Muscle layer of colon (tissue), 2 donors: ENCODE measurements at regions not wholly inside any gene's neighbourhood (a gene's known extent, or its start where the extent isn't known, plus 50 kb on each side); places are given as distances from the start of the nearest gene placed in this dataset.

Experiments
- H3K27ac ChIP-seq: one replicate; pipeline ENCODE4 v1.7.0; 2013; ENCODE audit warnings: low read depth, mild to moderate bottlenecking, low read length, moderate library complexity
- H3K27me3 ChIP-seq, 2 donors: one replicate each; pipeline ENCODE4 v1.7.0; 2013; ENCODE audit warnings: low read length in 2 of 2, mild to moderate bottlenecking in 2 of 2; ENCODE audit not compliant: insufficient read depth in 2 of 2, control insufficient read depth in 1 of 2
- H3K36me3 ChIP-seq: one replicate; pipeline ENCODE4 v1.7.0; 2013; ENCODE audit warnings: mild to moderate bottlenecking, low read length; ENCODE audit not compliant: insufficient read depth
- H3K4me1 ChIP-seq: one replicate; pipeline ENCODE4 v1.7.0; 2013; ENCODE audit warnings: mild to moderate bottlenecking, low read length; ENCODE audit not compliant: insufficient read depth
- H3K4me3 ChIP-seq, 2 donors: one replicate each; pipeline ENCODE4 v1.7.0; 2013; ENCODE audit warnings: low read length in 2 of 2, low read depth in 1 of 2, mild to moderate bottlenecking in 1 of 2, moderate library complexity in 1 of 2
- H3K9ac ChIP-seq: one replicate; pipeline ENCODE4 v1.7.0; 2013; ENCODE audit warnings: low read length
- H3K9me3 ChIP-seq: one replicate; pipeline ENCODE4 v1.7.0; 2013; ENCODE audit warnings: mild to moderate bottlenecking, low read length
- donor health status: abdominal sarcoma.
- donor health status: Adenocarcinoma of cecum.

DNA sequence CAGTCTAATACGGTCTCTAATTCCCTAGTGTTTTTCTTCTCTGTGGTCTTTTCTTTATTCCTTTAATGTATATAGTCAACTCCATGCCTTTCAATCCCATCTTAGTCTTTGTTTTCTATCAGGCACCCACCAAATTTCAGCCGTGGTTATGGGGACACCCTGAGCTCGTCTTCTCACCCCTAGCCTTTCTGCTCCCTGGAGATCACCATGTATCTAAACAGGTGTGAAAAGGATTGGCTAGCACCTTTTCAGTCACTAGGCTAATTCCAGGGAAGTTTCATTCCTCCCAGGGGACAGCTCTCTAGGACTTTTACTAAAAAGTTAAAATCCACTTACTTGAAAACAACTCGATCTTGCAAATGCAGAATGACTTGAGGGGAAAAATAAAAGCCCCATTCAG is 291.3 kb downstream of the ETNK1 start:
- no peaks in the 10 kb centered on the region for H3K9me3 ChIP-seq
- H3K4me3 ChIP-seq = no peak overlapping the region
- no peaks in the 10 kb centered on the region for H3K36me3 ChIP-seq
- H3K4me1 ChIP-seq = no peaks in the 10 kb centered on the region
- no peak overlapping the region for H3K9ac ChIP-seq
- no peaks in the 10 kb centered on the region for H3K27me3 ChIP-seq
- no peak overlapping the region for H3K27ac ChIP-seq

DNA sequence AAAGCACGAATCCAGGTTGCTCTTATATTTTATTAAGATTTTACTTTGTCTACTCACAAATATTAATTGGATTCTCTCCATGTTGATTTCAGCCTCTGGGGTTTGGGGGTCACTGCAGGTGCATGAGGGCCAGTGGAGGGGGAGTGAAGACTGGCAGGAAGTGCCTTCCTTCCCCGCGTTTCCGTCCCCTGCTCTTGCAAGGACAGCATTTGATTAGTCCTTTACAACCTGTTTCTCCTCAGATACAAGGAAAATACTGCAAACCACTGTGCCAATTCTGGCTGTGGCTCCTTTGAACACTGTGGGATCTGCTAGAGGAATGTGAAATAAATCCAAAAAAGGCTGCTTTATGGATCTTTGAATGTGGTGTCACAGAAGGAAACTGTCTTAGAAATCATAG is 291.8 kb downstream of the ETNK1 start:
- Histone ChIP-seq H3K4me1 (no peaks in the 10 kb centered on the region), H3K27me3 (no peaks in the 10 kb centered on the region), H3K9ac (no peak overlapping the region), H3K9me3 (no peaks in the 10 kb centered on the region), H3K36me3 (no peaks in the 10 kb centered on the region), H3K27ac (no peak overlapping the region), H3K4me3 (no peak overlapping the region)

DNA sequence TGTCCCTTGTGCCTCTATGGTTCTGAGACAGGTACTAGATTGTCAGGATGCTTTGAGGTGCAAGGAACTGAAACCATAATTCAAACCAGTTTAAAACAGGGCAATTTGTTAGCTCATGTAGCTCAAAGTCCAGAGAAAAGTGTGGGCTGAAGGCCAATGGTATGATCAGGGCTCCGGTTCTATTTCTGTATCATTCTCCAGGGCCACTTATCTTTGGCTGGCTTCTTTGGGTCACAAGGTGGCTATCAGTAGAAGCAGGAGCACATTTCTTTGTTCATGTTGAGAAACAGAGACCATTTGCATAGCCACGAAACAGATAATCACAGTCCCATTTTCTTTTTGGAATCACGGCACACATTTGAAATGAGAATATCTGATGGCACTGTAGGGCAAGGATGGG is 294.9 kb downstream of the ETNK1 start:
- Histone ChIP-seq H3K36me3 (no peaks in the 10 kb centered on the region), H3K27me3 (no peaks in the 10 kb centered on the region), H3K4me1 (no peaks in the 10 kb centered on the region), H3K4me3 (no peak overlapping the region), H3K9ac (no peak overlapping the region), H3K9me3 (no peaks in the 10 kb centered on the region), H3K27ac (no peak overlapping the region)

DNA sequence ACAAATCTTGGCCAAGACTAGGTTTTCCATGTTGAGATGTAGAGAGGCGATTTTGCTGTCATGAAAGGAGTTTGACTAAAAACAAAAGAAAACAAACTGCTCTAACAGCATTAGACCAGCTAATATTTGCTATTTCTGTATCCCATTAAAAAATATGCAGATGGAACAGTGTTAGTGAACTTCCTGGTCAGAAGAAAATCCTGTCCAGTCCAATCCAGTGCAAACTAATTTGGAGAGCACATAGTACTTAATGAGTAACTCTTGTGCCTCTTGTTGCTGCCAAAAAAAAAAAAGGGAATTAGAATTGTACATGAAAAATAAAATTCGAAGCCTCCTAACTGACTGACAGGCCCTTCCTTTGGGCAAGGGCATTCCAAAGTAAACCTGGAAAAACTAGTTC is 298.8 kb downstream of the ETNK1 start:
- no peaks in the 10 kb centered on the region for H3K4me1 ChIP-seq
- H3K27ac ChIP-seq = no peak overlapping the region
- H3K9me3 ChIP-seq = no peaks in the 10 kb centered on the region
- H3K27me3 ChIP-seq = no peaks in the 10 kb centered on the region
- no peaks in the 10 kb centered on the region for H3K36me3 ChIP-seq
- no peak overlapping the region for H3K9ac ChIP-seq
- no peak overlapping the region for H3K4me3 ChIP-seq

DNA sequence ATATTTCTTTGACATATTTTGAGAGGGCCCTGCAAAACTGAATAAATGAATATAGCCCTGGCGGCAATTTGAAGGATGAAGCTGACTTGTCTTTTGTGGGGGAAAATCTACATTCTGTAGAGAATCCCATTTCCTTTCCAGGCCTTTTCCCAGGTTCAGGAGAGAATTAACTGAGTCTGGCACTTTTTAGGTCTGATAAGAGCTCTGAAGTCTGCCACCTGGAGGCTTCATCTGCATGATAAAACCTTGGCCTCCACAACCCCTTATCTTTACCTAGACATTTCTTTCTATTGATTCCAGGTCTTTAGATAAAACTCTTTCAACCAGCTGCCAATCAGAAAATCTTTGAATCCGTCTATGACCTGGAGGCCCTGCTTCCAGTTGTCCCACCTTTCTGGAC is 299.4 kb downstream of the ETNK1 start:
- no peaks in the 10 kb centered on the region for H3K4me1 ChIP-seq
- no peaks in the 10 kb centered on the region for H3K36me3 ChIP-seq
- no peak overlapping the region for H3K9ac ChIP-seq
- H3K27me3 ChIP-seq = no peaks in the 10 kb centered on the region
- no peak overlapping the region for H3K4me3 ChIP-seq
- no peaks in the 10 kb centered on the region for H3K9me3 ChIP-seq
- H3K27ac ChIP-seq = no peak overlapping the region

DNA sequence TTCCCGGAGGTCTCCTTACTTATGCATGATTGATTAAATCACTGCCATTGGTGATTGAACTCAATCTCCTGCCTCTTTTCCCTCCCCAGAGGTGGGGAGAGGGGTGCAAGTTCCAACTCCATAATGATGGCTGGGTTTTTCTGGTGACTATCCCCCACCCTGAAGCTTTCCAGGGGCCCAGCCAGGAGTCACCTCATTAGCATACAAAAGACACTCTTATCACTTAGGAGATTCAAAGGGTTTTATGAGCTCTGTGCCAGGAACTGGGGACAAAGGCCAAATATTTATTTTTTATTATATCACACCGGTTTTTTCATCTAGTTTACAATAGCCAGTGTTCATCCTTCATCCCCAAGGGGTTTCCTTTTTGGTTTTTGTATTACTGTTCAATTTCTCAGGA is 300.7 kb downstream of the ETNK1 start:
- H3K9me3 ChIP-seq = no peaks in the 10 kb centered on the region

DNA sequence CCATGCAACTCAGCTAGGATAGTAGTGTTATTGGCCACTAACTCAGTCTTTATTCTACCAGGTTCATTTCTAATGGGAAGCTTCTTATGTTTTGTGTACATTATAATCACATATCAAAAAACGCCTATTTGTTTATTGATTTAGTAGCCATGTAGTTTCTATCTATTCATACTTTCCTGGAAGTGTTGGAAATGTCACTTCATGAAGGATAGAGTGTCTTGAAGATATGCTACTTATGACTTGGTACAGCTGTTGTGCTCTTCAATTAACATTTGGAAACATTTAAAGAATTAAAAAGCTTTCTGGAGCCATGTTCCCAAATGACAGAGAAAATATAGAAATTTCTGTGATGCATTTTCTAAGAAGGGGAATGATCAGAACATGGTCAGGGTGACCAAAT is 307.5 kb downstream of the ETNK1 start:
- Histone ChIP-seq H3K27me3 (no peaks in the 10 kb centered on the region), H3K4me3 (no peak overlapping the region), H3K9ac (no peak overlapping the region), H3K36me3 (no peaks in the 10 kb centered on the region), H3K27ac (no peak overlapping the region), H3K4me1 (no peaks in the 10 kb centered on the region), H3K9me3 (no peaks in the 10 kb centered on the region)

More for the DNA sequence above, 300.7 kb downstream of the ETNK1 start:
- no peak overlapping the region for H3K9ac ChIP-seq
- H3K27ac ChIP-seq = no peak overlapping the region
- no peaks in the 10 kb centered on the region for H3K4me1 ChIP-seq
- H3K27me3 ChIP-seq = no peaks in the 10 kb centered on the region
- H3K4me3 ChIP-seq = no peak overlapping the region
- H3K36me3 ChIP-seq = no peaks in the 10 kb centered on the region

DNA sequence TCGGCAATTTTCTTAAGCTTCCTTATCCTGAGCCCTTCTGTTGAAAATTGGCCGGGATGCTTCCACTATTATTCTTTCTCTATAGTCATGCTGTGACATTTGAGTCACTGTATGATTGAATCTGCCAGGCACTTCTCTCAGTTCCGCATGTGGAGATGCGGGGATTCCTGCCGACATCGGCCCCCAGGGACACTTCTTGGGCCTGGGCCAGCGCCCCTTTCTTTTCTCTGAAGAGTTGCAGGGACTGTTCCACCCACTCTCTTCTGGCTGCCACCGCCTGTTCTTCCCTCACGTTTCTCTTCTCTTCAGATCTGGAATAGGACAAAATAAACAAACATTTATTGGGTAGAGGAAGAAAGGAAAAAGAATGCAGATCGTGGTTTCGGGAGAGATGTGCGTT is 310.1 kb downstream of the ETNK1 start:
- Histone ChIP-seq H3K4me1 (no peaks in the 10 kb centered on the region), H3K36me3 (no peaks in the 10 kb centered on the region), H3K9ac (no peak overlapping the region), H3K4me3 (no peak overlapping the region), H3K27ac (no peak overlapping the region), H3K9me3 (no peaks in the 10 kb centered on the region), H3K27me3 (no peaks in the 10 kb centered on the region)

DNA sequence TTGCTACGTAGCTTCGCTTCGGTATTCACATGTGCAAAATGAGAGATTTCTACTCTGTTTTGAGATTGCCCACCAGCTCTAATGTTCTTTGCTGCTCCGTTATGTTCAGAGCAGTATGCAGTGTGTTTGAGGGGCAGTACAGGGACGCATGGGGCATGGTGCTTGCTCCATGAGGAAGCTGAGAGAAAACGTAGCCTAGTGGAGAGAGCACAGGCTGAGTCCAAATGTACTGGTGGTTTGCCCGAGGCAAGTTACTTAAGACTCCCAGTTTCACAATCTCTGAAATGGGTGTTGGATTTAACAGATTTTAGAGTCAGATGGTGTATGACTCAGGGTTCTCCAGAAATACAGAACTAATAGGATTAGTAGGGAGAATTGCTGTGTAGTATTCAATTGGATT is 310.5 kb downstream of the ETNK1 start:
- H3K4me3 ChIP-seq = no peak overlapping the region
- H3K36me3 ChIP-seq = no peaks in the 10 kb centered on the region
- H3K9me3 ChIP-seq = no peaks in the 10 kb centered on the region
- no peak overlapping the region for H3K9ac ChIP-seq
- no peaks in the 10 kb centered on the region for H3K27me3 ChIP-seq
- no peak overlapping the region for H3K27ac ChIP-seq
- no peaks in the 10 kb centered on the region for H3K4me1 ChIP-seq

DNA sequence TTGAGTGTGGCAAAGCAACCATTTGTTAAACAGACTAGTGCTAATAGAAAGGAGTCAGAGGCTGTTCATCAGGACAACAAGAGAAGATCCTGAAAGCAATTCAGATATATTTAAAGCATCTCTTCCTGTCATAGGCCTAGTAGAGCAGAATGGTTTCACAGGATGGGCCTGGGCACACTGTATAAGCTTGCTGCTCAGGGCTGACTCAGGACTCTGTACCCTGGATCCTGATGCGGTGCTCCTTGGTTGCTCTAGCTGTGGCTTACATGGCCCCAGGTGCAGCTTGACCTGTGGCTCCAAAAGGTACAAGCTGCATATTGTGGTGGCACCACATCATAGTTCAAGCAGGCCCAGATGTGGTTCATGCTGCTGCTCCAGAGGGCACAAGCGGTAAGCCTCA is 313.4 kb downstream of the ETNK1 start:
- H3K4me1 ChIP-seq = no peaks in the 10 kb centered on the region
- no peaks in the 10 kb centered on the region for H3K36me3 ChIP-seq
- H3K9ac ChIP-seq = no peak overlapping the region
- no peak overlapping the region for H3K27ac ChIP-seq
- H3K27me3 ChIP-seq = no peaks in the 10 kb centered on the region
- no peak overlapping the region for H3K4me3 ChIP-seq
- no peaks in the 10 kb centered on the region for H3K9me3 ChIP-seq

DNA sequence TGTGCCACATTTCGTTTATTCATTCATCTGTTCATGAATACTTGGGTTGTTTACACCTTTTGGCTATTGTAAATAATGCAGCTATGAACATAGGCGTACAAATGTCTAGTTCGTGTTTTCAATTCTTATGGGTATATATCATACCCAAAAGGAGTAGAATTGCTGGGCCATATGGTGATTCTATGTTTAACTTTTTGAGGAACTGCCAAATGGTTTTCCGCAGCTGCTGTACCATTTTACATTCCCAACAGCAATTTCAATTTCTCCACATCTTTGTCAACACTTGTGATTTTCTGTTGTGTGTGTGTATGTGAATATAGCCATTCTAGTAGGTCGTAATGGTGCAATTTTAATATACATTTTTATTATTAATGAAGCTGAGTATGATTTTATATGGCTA is 326.2 kb downstream of the ETNK1 start:
- no peaks in the 10 kb centered on the region for H3K4me1 ChIP-seq
- no peaks in the 10 kb centered on the region for H3K9me3 ChIP-seq
- no peaks in the 10 kb centered on the region for H3K27me3 ChIP-seq
- H3K36me3 ChIP-seq = no peaks in the 10 kb centered on the region
- no peak overlapping the region for H3K27ac ChIP-seq
- H3K4me3 ChIP-seq = no peak overlapping the region
- no peak overlapping the region for H3K9ac ChIP-seq

DNA sequence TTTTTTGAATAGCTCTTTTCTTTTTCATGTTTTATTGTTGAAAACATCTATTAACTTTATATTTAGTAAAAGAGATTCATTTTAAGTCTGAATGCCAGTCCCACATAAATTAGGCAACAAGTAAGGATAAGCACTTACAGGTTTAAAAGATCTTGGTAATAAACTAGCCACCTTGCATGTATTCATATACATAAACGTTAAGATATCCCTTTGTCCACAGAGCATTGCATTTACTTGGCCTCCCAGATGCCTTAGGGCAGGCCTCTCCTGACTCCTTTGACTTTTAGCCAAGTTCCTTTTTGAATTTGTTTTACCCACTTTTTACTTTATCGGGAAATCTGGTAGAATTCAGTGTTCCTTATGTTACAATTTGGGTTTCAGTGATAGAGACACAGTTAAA is 331.7 kb downstream of the ETNK1 start:
- Histone ChIP-seq H3K36me3 (no peaks in the 10 kb centered on the region), H3K4me1 (peaks cover 6% of the 10 kb centered on the region), H3K9me3 (no peaks in the 10 kb centered on the region), H3K27ac (no peak overlapping the region), H3K9ac (no peak overlapping the region), H3K27me3 (no peaks in the 10 kb centered on the region), H3K4me3 (no peak overlapping the region)
